ENCODE measurements at regions not wholly inside any gene's neighbourhood (a gene's known extent, or its start where the extent isn't known, plus 50 kb on each side); places are given as distances from the start of the nearest gene placed in this dataset.

- DNase-seq = no peak
These were observed 389.0 kb downstream of the RASEF start for GRCh38 chr9:82673919-82674318.

- DNase-seq = no peak
These were observed 387.8 kb downstream of the RASEF start for GRCh38 chr9:82675102-82675501.

GRCh38 chr9:82675605-82676004 lies 387.3 kb downstream of the RASEF start:
- DNase-seq = no peak

- peak; percentile 4 for DNase-seq
These were observed 385.9 kb downstream of the RASEF start for GRCh38 chr9:82677086-82677485.

- no peak for DNase-seq
These were observed 383.5 kb downstream of the RASEF start for GRCh38 chr9:82679472-82679871.

GRCh38 chr9:82680179-82680935 lies 382.6 kb downstream of the RASEF start:
- DNase-seq = no peak

GRCh38 chr9:82681809-82682208 lies 381.1 kb downstream of the RASEF start:
- no peak for DNase-seq

GRCh38 chr9:82682431-82682830 lies 380.5 kb downstream of the RASEF start:
- DNase-seq = no peak

GRCh38 chr9:82695704-82696103 lies 367.2 kb downstream of the RASEF start:
- DNase-seq = no peak

GRCh38 chr9:82706786-82707185 lies 356.2 kb downstream of the RASEF start:
- DNase-seq = no peak

GRCh38 chr9:82716821-82717220 lies 346.1 kb downstream of the RASEF start:
- DNase-seq = no peak

GRCh38 chr9:82720515-82720914 lies 342.4 kb downstream of the RASEF start:
- DNase-seq = no peak

- peak; percentile 24 for DNase-seq
These were observed 341.3 kb downstream of the RASEF start for GRCh38 chr9:82721593-82721992.

GRCh38 chr9:82722051-82722450 lies 340.9 kb downstream of the RASEF start:
- no peak for DNase-seq

- DNase-seq = no peak
These were observed 340.4 kb downstream of the RASEF start for GRCh38 chr9:82722561-82722960.

- DNase-seq = no peak
These were observed 336.3 kb downstream of the RASEF start for GRCh38 chr9:82726424-82727276.

GRCh38 chr9:82729141-82729540 lies 333.8 kb downstream of the RASEF start:
- no peak for DNase-seq

- no peak for DNase-seq
These were observed 332.9 kb downstream of the RASEF start for GRCh38 chr9:82729991-82730589.

- no peak for DNase-seq
These were observed 330.0 kb downstream of the RASEF start for GRCh38 chr9:82732928-82733327.

GRCh38 chr9:82736126-82736525 lies 326.8 kb downstream of the RASEF start:
- DNase-seq = no peak

GRCh38 chr9:82736701-82737100 lies 326.2 kb downstream of the RASEF start:
- DNase-seq = no peak

- no peak for DNase-seq
These were observed 317.0 kb downstream of the RASEF start for GRCh38 chr9:82745919-82746318.

- DNase-seq = no peak
These were observed 312.5 kb downstream of the RASEF start for GRCh38 chr9:82750411-82750913.

- no peak for DNase-seq
These were observed 305.0 kb downstream of the RASEF start for GRCh38 chr9:82757924-82758323.

All from fibroblast of skin of right biceps (primary cell).